HG03460 (cell line): ENCODE measurements at regions not wholly inside any gene's neighbourhood (a gene's known extent, or its start where the extent isn't known, plus 50 kb on each side); places are given as distances from the start of the nearest gene placed in this dataset.

Experiments used
- ATAC-seq: cut with Tn5 transposase; IDR thresholded peaks from one replicate; pipeline ENCODE4 v1.9.1; 2021; ENCODE audit not compliant: unreplicated experiment

- no peak for ATAC-seq
These were observed 585.8 kb upstream of the RGS18 start for GRCh38 chr1:191572479-191572878.

GRCh38 chr1:191575180-191575579, 583.1 kb upstream of the RGS18 start:
- no peak for ATAC-seq

- no peak for ATAC-seq
These were observed 582.5 kb upstream of the RGS18 start for GRCh38 chr1:191575746-191576145.

GRCh38 chr1:191577213-191577612, 581.0 kb upstream of the RGS18 start:
- no peak for ATAC-seq

- ATAC-seq: no peak
These were observed 580.0 kb upstream of the RGS18 start for GRCh38 chr1:191578281-191578680.

- no peak for ATAC-seq
These were observed 579.2 kb upstream of the RGS18 start for GRCh38 chr1:191579019-191579418.

- peak; percentile 72 for ATAC-seq
These were observed 576.1 kb upstream of the RGS18 start for GRCh38 chr1:191582169-191582568.

GRCh38 chr1:191585095-191585494, 573.2 kb upstream of the RGS18 start:
- no peak for ATAC-seq

- no peak for ATAC-seq
These were observed 569.4 kb upstream of the RGS18 start for GRCh38 chr1:191588905-191589304.

- no peak for ATAC-seq
These were observed 568.7 kb upstream of the RGS18 start for GRCh38 chr1:191589536-191589935.

GRCh38 chr1:191590578-191590977, 567.7 kb upstream of the RGS18 start:
- ATAC-seq: no peak

- ATAC-seq: no peak
These were observed 566.2 kb upstream of the RGS18 start for GRCh38 chr1:191592039-191592438.

GRCh38 chr1:191592907-191593306, 565.4 kb upstream of the RGS18 start:
- ATAC-seq: no peak

- ATAC-seq: no peak
These were observed 563.1 kb upstream of the RGS18 start for GRCh38 chr1:191595170-191595569.

GRCh38 chr1:191608367-191608766, 549.9 kb upstream of the RGS18 start:
- no peak for ATAC-seq

GRCh38 chr1:191609305-191609704, 549.0 kb upstream of the RGS18 start:
- ATAC-seq: no peak

- ATAC-seq: no peak
These were observed 543.0 kb upstream of the RGS18 start for GRCh38 chr1:191615101-191615821.

GRCh38 chr1:191618181-191618580, 540.1 kb upstream of the RGS18 start:
- no peak for ATAC-seq

GRCh38 chr1:191620883-191621282, 537.4 kb upstream of the RGS18 start:
- no peak for ATAC-seq

GRCh38 chr1:191624044-191624443, 534.2 kb upstream of the RGS18 start:
- ATAC-seq: no peak

GRCh38 chr1:191629836-191630235, 528.4 kb upstream of the RGS18 start:
- ATAC-seq: no peak

GRCh38 chr1:191634801-191635508, 523.3 kb upstream of the RGS18 start:
- no peak for ATAC-seq

- no peak for ATAC-seq
These were observed 521.9 kb upstream of the RGS18 start for GRCh38 chr1:191636345-191636744.
